ENCODE measurements at regions not wholly inside any gene's neighbourhood (a gene's known extent, or its start where the extent isn't known, plus 50 kb on each side); places are given as distances from the start of the nearest gene placed in this dataset.
"Not testable (repeated sequence)": the region's sequence is repeated elsewhere in the genome, so short reads cannot be mapped to it uniquely, and the experiment has no call there.

DNA sequence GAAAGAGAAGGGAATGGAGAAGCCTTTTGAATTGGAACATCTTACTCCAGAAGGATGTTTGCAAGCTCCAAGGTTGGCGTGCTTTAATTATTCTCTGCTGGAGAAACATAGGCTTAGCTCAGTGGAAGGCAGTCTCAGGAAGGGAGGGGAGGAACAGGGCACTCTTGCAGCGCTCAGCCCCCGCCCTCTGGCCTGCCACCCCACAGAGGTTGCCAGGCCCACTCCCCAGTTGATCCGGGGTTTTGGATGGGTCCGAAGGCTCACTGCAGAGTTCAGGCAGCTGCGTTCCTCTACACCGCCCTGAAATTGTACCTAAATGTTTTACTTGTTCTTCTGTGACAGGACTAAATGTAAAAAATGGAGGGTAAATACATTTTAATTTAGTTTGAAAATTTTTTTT lies 155.2 kb upstream of the DTNBP1 start:
- CTCF ChIA-PET, result no interaction called here
- H3K4me3 ChIP-seq (ENCODE audit: low read depth, low read length), result no peak overlapping the region
- no peak for TF ChIP-seq CTCF (IDR thresholded peaks at IDR 0.05; ENCODE audit: insufficient read depth, low read depth, low read length)
- POLR2A ChIA-PET, result no interaction called here
- H3K36me3 ChIP-seq (ENCODE audit: control insufficient read depth, insufficient read depth, low read length), result no peaks in the 10 kb centered on the region
- H3K27me3 ChIP-seq (ENCODE audit: control insufficient read depth, insufficient read depth, low read length), result peaks cover 4% of the 10 kb centered on the region
- no peak for DNase-seq (ENCODE audit: low read depth)

DNA sequence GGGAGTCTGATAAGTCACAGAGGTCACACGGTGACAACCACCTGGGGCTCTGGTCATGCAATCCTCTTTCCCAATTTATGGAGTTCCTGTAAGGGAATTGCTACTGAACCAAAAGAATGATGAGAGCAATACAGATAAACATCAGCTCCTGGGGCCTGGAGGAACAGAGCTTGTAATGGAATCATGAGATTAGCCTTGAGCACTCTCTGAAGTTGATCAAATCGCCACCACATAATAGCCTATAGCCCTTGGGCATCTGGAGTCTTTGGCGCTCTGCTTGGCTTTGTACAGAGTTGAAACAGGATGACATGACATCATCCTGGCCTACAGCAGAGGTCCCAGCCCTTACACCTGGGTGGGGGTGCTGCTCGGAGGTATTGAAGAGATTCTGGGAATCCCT lies 154.3 kb upstream of the DTNBP1 start:
- DNase-seq (ENCODE audit: low read depth), result no peak
- POLR2A ChIA-PET, result no interaction called here

GRCh38 chr6:15816661-15817060 lies 153.8 kb upstream of the DTNBP1 start:
- no peak for TF ChIP-seq CTCF (IDR thresholded peaks at IDR 0.05; ENCODE audit: insufficient read depth, low read depth, low read length)
- ChIA-PET CTCF (no interaction called here), POLR2A (no interaction called here)
- no peaks in the 10 kb centered on the region for H3K36me3 ChIP-seq (ENCODE audit: control insufficient read depth, insufficient read depth, low read length)
- H3K4me3 ChIP-seq (ENCODE audit: low read depth, low read length), result no peak overlapping the region
- peaks cover 3% of the 10 kb centered on the region for H3K27me3 ChIP-seq (ENCODE audit: control insufficient read depth, insufficient read depth, low read length)
- no peak for DNase-seq (ENCODE audit: low read depth)

More for the DNA sequence above, 154.3 kb upstream of the DTNBP1 start:
- TF ChIP-seq CTCF (IDR thresholded peaks at IDR 0.05; ENCODE audit: insufficient read depth, low read depth, low read length), result no peak
- no peaks in the 10 kb centered on the region for H3K36me3 ChIP-seq (ENCODE audit: control insufficient read depth, insufficient read depth, low read length)
- CTCF ChIA-PET, result no interaction called here
- H3K27me3 ChIP-seq (ENCODE audit: control insufficient read depth, insufficient read depth, low read length), result peaks cover 4% of the 10 kb centered on the region
- H3K4me3 ChIP-seq (ENCODE audit: low read depth, low read length), result no peak overlapping the region

GRCh38 chr6:15813698-15814097 lies 150.9 kb upstream of the DTNBP1 start:
- POLR2A ChIA-PET; DNase-seq (ENCODE audit: low read depth); H3K27me3 ChIP-seq (ENCODE audit: control insufficient read depth, insufficient read depth, low read length); H3K4me3 ChIP-seq (ENCODE audit: low read depth, low read length); CTCF ChIA-PET; H3K36me3 ChIP-seq (ENCODE audit: control insufficient read depth, insufficient read depth, low read length): not testable (repeated sequence)

DNA sequence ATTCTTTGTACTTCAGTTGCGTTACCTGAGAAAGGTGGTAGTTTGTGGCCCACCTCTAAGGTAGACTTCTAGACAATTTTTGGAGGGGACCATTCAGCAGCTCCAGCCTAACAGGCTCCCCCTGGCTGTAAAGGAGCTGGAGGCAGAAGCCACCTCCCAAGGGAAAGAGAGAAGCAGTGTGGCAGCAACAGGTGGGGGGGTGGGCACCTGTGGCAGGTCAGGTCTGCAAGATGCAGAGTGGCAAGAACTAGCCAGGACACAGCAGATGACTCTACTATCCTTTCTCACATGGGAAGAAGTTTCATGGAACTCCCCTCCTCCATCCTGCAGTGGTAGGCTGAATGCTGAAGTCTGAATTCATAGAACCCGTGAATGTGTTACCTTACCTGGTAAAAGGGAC lies 148.3 kb upstream of the DTNBP1 start:
- no peaks in the 10 kb centered on the region for H3K27me3 ChIP-seq (ENCODE audit: control insufficient read depth, insufficient read depth, low read length)
- CTCF ChIA-PET, result no interaction called here
- POLR2A ChIA-PET, result no interaction called here
- no peak overlapping the region for H3K4me3 ChIP-seq (ENCODE audit: low read depth, low read length)
- DNase-seq (ENCODE audit: low read depth), result no peak
- TF ChIP-seq CTCF (IDR thresholded peaks at IDR 0.05; ENCODE audit: insufficient read depth, low read depth, low read length), result no peak
- no peaks in the 10 kb centered on the region for H3K36me3 ChIP-seq (ENCODE audit: control insufficient read depth, insufficient read depth, low read length)

GRCh38 chr6:15810618-15811017 lies 147.8 kb upstream of the DTNBP1 start:
- POLR2A ChIA-PET, result no interaction called here
- no peak overlapping the region for H3K4me3 ChIP-seq (ENCODE audit: low read depth, low read length)
- no peak for DNase-seq (ENCODE audit: low read depth)
- TF ChIP-seq CTCF (IDR thresholded peaks at IDR 0.05; ENCODE audit: insufficient read depth, low read depth, low read length), result no peak
- CTCF ChIA-PET, result no interaction called here
- H3K36me3 ChIP-seq (ENCODE audit: control insufficient read depth, insufficient read depth, low read length), result no peaks in the 10 kb centered on the region
- no peaks in the 10 kb centered on the region for H3K27me3 ChIP-seq (ENCODE audit: control insufficient read depth, insufficient read depth, low read length)
